Type B pancreatic cell (in vitro differentiated cells): ENCODE measurements at regions not wholly inside any gene's neighbourhood (a gene's known extent, or its start where the extent isn't known, plus 50 kb on each side); places are given as distances from the start of the nearest gene placed in this dataset.
"Not testable (repeated sequence)": the region's sequence is repeated elsewhere in the genome, so short reads cannot be mapped to it uniquely, and the experiment has no call there.

Source experiments
- DNase-seq: peaks from one replicate; pipeline ENCODE4 v3.0.0; 2021; ENCODE audit warnings: mixed read lengths; ENCODE audit not compliant: unreplicated experiment; ENCODE audit errors: extremely low spot score
- H3K27ac Mint-ChIP-seq: 2 replicates; pipeline ENCODE4 v1.8.0; 2021; ENCODE audit warnings: mild to moderate bottlenecking, mixed read lengths
- H3K27me3 Mint-ChIP-seq: 2 replicates; pipeline ENCODE4 v1.8.0; 2021; ENCODE audit warnings: mixed read lengths
- H3K36me3 Mint-ChIP-seq: 2 replicates; pipeline ENCODE4 v1.8.0; 2021; ENCODE audit warnings: mixed read lengths
- H3K4me1 Mint-ChIP-seq: one replicate; pipeline ENCODE4 v1.8.0; 2021; ENCODE audit warnings: mixed read lengths; ENCODE audit not compliant: unreplicated experiment
- H3K4me3 Mint-ChIP-seq: 2 replicates; pipeline ENCODE4 v1.8.0; 2021; ENCODE audit warnings: mild to moderate bottlenecking, mixed read lengths
- H3K9me3 Mint-ChIP-seq: 2 replicates; pipeline ENCODE4 v1.8.0; 2021; ENCODE audit warnings: mixed read lengths
- TF ChIP-seq, protein P1 (sequence below): fragments of 200-600 bp; sonication (generic); conservative IDR thresholded peaks from 2 replicates; pipeline ENCODE4 v1.5.0; 2021; ENCODE audit warnings: antibody characterized with exemption, mild to moderate bottlenecking

DNA sequence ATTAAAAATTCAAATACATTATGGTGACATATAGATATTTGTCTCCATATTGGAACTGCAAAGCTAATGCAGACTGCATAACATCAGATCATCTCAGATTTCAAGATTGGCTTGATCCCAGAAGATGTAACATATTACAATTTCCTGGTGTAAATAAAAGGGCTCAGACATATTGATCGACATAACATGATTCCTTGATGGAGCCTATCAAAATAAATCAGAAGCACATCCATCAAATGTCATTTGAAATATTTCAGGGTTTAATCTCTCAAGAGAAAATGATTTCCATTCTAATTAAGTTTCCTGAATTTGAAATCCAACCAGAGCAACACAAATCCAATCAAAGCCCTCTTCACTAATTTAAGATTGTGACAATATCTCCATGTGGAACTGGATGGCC lies 75.1 kb upstream of the UNC13C start:
- no peak for DNase-seq
- H3K4me3 Mint-ChIP-seq, result no peak overlapping the region
- TF ChIP-seq, protein P1, sequence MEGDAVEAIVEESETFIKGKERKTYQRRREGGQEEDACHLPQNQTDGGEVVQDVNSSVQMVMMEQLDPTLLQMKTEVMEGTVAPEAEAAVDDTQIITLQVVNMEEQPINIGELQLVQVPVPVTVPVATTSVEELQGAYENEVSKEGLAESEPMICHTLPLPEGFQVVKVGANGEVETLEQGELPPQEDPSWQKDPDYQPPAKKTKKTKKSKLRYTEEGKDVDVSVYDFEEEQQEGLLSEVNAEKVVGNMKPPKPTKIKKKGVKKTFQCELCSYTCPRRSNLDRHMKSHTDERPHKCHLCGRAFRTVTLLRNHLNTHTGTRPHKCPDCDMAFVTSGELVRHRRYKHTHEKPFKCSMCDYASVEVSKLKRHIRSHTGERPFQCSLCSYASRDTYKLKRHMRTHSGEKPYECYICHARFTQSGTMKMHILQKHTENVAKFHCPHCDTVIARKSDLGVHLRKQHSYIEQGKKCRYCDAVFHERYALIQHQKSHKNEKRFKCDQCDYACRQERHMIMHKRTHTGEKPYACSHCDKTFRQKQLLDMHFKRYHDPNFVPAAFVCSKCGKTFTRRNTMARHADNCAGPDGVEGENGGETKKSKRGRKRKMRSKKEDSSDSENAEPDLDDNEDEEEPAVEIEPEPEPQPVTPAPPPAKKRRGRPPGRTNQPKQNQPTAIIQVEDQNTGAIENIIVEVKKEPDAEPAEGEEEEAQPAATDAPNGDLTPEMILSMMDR, result no peak
- H3K36me3 Mint-ChIP-seq, result no peaks in the 10 kb centered on the region
- H3K27me3 Mint-ChIP-seq, result no peaks in the 10 kb centered on the region
- no peaks in the 10 kb centered on the region for H3K4me1 Mint-ChIP-seq
- peaks cover 7% of the 10 kb centered on the region for H3K9me3 Mint-ChIP-seq
- H3K27ac Mint-ChIP-seq, result no peak overlapping the region

DNA sequence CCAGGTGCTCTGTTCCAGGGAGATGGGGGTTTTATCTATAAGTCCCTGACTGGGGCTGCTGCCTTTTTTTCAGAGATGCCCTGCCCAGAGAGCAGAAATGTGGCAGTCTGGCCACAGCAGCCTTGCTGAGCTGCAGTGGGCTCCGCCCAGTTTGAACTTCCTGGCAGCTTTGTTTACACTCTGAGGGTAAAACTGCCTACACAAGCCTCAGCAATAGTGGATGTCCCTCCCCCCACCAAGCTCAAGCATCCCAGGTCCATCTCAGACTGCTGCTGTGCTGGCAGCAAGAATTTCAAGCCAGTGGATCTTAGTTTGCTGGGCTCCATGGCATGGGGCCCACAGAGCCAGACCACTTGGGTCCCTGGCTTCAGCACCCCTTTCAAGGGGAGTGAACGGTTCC lies 84.8 kb upstream of the UNC13C start:
- not testable (repeated sequence) for DNase-seq

DNA sequence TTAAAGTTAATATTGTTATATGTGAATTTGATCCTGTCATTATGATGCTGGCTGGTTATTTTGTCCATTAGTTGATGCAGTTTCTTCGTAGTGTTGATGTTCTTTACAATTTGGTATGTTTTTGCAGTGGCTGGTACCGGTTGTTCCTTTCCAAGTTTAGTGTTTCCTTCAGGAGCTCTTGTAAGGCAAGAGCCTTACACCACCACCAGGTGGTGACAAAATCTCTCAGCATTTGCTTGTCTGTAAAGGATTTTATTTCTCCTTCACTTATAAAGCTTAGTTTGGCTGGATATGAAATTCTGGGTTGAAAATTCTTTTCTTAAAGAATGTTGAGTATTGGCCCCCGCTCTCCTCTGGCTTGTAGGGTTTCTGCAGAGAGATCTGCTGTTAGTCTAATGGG lies 86.4 kb upstream of the UNC13C start:
- H3K27ac Mint-ChIP-seq, H3K9me3 Mint-ChIP-seq, H3K27me3 Mint-ChIP-seq, H3K36me3 Mint-ChIP-seq, H3K4me3 Mint-ChIP-seq, H3K4me1 Mint-ChIP-seq, DNase-seq: not testable (repeated sequence)
- TF ChIP-seq, protein P1, result peak; percentile 56

More for the DNA sequence above, 84.8 kb upstream of the UNC13C start:
- H3K4me3 Mint-ChIP-seq, H3K36me3 Mint-ChIP-seq, H3K9me3 Mint-ChIP-seq, H3K4me1 Mint-ChIP-seq, H3K27ac Mint-ChIP-seq, H3K27me3 Mint-ChIP-seq: not testable (repeated sequence)

DNA sequence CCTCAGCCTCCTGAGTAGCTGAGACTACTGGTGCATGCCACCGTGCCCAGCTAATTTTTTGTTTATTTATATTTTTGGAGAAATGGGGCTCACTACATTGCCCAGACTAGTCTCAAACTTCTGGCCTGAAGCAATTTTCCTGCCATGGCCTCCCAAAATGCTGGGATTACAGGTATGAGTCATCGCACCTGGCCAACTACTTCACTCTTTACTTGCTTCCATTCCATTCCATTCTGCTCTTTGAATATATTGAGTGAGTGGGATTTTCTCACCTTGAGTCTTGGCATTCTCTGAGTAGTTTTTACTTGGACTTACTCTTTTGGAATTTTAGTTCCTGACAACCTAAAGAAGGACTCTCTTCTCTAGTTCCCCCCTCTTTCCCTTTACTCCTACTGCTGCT lies 93.8 kb upstream of the UNC13C start:
- Mint-ChIP-seq H3K36me3 (no peaks in the 10 kb centered on the region), H3K27ac (no peak overlapping the region), H3K27me3 (no peaks in the 10 kb centered on the region), H3K4me1 (no peaks in the 10 kb centered on the region), H3K9me3 (no peaks in the 10 kb centered on the region), H3K4me3 (no peak overlapping the region)
- no peak for DNase-seq
- TF ChIP-seq, protein P1, result no peak

DNA sequence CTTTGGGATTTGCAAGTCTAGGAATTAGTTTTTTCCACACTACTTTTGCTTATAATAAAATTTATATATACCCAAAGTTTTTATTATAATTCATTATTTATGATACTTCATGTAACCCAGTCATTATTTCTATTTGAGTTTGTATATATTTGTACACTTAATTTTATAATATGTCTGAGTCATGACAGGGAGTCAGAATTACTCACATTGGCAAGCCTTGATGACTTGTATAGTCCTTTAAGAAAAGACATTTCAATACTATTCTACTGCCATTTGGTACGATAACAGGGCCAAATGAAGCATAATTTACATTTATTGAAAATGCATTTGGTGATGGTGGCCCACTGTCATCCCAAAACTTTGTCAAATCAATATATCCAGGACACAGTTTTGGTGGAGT lies 95.9 kb upstream of the UNC13C start:
- DNase-seq, result no peak
- no peaks in the 10 kb centered on the region for H3K9me3 Mint-ChIP-seq
- H3K27ac Mint-ChIP-seq, result no peak overlapping the region
- no peaks in the 10 kb centered on the region for H3K4me1 Mint-ChIP-seq
- TF ChIP-seq, protein P1, result no peak
- no peaks in the 10 kb centered on the region for H3K27me3 Mint-ChIP-seq
- H3K36me3 Mint-ChIP-seq, result no peaks in the 10 kb centered on the region
- H3K4me3 Mint-ChIP-seq, result no peak overlapping the region

DNA sequence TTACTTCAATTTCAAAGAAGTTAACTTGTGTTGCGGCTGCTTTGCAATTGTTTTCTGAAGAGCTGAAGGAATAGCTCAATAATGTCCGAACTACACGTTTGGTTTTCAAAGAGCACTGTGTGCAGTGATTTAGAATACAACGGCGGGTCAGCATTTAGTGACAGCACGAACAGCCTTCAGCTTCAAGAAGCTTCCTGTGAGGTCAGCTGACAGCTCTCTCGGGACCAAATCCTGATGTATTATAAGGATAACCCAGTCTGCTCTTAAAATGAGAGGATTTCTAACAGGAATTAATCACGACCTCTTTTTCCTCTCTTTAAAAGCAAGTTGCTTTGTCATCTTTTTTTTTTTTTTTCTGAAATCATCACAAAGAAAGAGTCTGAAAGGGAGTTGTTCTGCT lies 97.9 kb upstream of the UNC13C start:
- Mint-ChIP-seq H3K27ac (no peak overlapping the region), H3K4me3 (no peak overlapping the region)

More for the DNA sequence above, 97.9 kb upstream of the UNC13C start:
- TF ChIP-seq, protein P1, result no peak
- H3K9me3 Mint-ChIP-seq, result no peaks in the 10 kb centered on the region
- no peaks in the 10 kb centered on the region for H3K36me3 Mint-ChIP-seq
- no peaks in the 10 kb centered on the region for H3K4me1 Mint-ChIP-seq
- H3K27me3 Mint-ChIP-seq, result no peaks in the 10 kb centered on the region
- DNase-seq, result no peak
